Omental fat pad (tissue), 3 donors: ENCODE measurements at regions not wholly inside any gene's neighbourhood (a gene's known extent, or its start where the extent isn't known, plus 50 kb on each side); places are given as distances from the start of the nearest gene placed in this dataset.

Experiments
- ATAC-seq: fragments of 150-250 bp; one replicate; pipeline ENCODE4 v1.9.1; 2016; ENCODE audit warnings: mild to moderate bottlenecking, moderate library complexity; ENCODE audit not compliant: low FRiP score
- DNase-seq: peaks from one replicate; pipeline ENCODE4 v3.0.0-alpha.2; 2019; ENCODE audit warnings: low spot score
- CTCF ChIP-seq, 3 donors: fragments of 450-650 bp; IDR thresholded peaks; one replicate each; pipeline ENCODE4 v1.5.1; 2016 to 2017; ENCODE audit warnings: antibody characterized with exemption in 3 of 3, mild to moderate bottlenecking in 3 of 3, moderate library complexity in 2 of 3

DNA sequence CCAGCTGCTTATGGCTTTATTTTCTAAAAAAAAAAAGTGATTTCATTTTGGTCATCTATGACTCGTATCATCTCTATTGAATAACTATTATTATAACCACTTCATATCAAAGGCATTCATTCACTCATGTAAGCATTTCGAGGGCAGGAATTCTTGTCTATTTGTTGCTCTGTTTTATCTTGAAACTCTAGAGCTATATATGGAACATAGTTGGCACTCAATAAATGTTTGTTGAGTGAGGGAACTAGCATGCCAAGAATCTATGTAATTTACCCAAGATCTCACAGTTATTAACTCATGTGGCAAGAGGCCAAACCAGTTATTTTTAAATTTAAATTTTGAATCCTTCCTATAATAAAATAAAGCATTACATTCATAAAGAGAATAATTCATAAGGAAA is 470.1 kb downstream of the TMX3 start:
- ATAC-seq (no peak), DNase-seq (no peak)
- TF ChIP-seq CTCF (IDR thresholded peaks at IDR 0.05), result no peak

- no peak for TF ChIP-seq CTCF (IDR thresholded peaks at IDR 0.05)
- DNase-seq (no peak), ATAC-seq (no peak)
Observed at GRCh38 chr18:68241881-68242280, 473.0 kb downstream of the TMX3 start.

GRCh38 chr18:68234676-68235075 is 480.2 kb downstream of the TMX3 start:
- ATAC-seq (no peak), DNase-seq (no peak)
- no peak for TF ChIP-seq CTCF (IDR thresholded peaks at IDR 0.05)

- DNase-seq (no peak), ATAC-seq (no peak)
- no peak for TF ChIP-seq CTCF (IDR thresholded peaks at IDR 0.05)
Observed at GRCh38 chr18:68234131-68234530, 480.8 kb downstream of the TMX3 start.

DNA sequence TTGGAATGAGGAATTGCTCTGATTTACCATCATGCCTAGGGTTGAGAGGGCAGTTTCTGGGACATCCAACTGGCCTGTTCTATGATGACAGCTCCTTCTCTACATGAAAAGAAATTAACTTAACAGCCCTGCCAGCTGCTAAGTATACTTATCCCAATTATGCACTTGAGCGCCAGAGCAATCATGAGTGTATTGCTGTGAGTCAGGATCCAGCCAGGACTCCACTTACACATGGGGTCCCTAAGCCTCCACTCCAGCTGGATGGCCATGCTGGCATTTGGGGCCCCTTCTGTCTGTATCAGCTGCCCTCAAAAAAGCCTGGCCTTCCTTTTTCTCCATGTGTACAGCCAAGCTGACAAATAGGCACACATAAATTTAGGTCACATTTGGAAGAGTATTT is 481.9 kb downstream of the TMX3 start:
- ATAC-seq (no peak), DNase-seq (no peak)
- no peak for TF ChIP-seq CTCF (IDR thresholded peaks at IDR 0.05)

DNA sequence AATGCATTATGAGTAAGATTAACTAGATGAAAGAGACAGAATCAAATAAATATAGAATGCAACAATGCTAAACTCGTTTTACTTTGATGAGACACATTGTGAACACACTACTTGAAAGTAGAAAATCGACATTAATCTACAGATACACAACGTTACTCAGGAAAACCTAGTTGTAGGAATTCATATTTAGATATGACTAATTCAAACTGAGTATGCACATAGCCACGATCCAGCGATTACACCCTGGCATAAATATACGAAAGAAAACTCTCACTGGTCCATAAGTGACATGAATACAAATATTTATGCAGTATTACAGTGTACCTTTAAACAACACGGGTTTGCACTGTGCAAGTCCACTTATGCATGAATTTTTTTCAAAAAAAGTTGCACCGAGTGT is 485.6 kb downstream of the TMX3 start:
- ATAC-seq, result no peak
- TF ChIP-seq CTCF (IDR thresholded peaks at IDR 0.05), result no peak

GRCh38 chr18:68221111-68221724 is 493.7 kb downstream of the TMX3 start:
- TF ChIP-seq CTCF (IDR thresholded peaks at IDR 0.05), result no peak

More for the DNA sequence above, 485.6 kb downstream of the TMX3 start:
- DNase-seq, result no peak

More at GRCh38 chr18:68221111-68221724, 493.7 kb downstream of the TMX3 start:
- ATAC-seq (no peak), DNase-seq (no peak)
